ENCODE measurements at regions not wholly inside any gene's neighbourhood (a gene's known extent, or its start where the extent isn't known, plus 50 kb on each side); places are given as distances from the start of the nearest gene placed in this dataset.

DNA sequence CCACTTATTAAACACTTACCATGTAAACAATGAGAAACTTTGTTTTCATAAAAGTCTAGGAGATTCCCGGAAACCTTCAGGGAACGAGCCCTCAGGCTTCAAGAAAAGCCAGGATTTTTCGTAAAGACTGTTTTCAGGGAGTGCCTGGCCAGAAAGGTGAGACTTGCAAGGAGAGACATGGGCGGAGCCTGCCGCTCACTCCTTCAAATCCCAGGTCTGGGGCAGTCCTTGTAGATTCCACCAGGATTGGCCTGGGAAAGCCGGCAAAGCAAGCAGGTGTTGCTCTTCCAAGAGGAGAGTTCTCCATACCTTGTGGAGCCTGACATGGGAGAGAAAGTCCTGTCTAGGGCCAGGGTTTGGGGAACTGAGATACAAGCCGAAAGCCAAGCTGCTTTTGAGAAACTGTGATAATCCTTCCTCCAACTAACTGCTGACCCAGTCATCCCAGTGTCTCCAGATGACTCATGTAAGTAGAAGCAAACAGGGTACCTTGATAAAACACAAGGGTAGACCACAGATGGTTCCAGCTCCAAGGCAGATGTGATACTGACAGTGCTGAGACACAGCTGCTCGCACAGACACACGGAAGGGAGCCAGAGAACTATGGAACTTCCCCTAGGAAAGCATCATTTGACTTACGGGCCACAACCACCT lies 69.4 kb upstream of the NAA20 start:
- DNase-seq: no peak
- Mint-ChIP-seq H3K4me1 (peaks cover 3 to 21% (median 4%) of the 10 kb centered on the region in 3 donors), H3K4me3 (no peak overlapping the region), H3K9me3 (no peaks in the 10 kb centered on the region), H3K36me3 (no peaks in the 10 kb centered on the region), H3K27me3 (no peaks in the 10 kb centered on the region), H3K27ac (no peak overlapping the region)
- ATAC-seq (ENCODE audit: low read depth in 2 of 2): no peak

DNA sequence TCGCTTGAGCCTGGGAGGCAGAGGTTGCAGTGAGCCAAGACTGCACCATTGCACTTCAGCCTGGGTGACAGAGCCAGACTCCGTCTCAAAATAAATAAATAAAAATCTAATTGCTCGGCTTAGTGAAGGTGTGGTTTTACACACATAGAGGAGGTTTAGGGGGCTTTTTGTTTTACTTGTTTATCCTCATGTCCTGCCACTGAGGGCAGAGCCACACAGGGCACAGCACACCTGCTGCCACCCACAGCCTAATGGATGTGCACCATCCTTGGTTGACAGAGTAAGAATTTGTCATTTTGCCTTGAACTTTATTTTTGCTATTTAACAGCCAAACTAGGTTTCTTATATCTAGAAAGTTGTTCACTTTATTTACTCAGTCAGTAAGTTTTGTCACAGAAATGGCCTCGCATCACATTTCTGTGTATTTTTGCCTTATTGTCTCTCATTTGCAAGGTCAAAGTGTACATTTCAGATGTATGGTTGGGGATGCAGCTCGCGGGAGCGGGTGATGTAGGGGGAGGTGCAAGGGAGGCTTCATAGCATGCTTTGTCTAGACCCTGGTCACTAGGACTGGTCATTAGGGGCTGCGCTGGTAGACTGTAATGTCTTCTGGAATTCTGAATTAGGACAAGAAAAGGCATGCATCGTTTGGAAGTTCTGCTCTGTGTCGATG lies 67.8 kb upstream of the NAA20 start:
- H3K36me3 Mint-ChIP-seq: no peaks in the 10 kb centered on the region
- H3K27me3 Mint-ChIP-seq: no peaks in the 10 kb centered on the region
- H3K4me3 Mint-ChIP-seq: no peak overlapping the region
- peaks cover 10 to 22% (median 17%) of the 10 kb centered on the region in 3 donors for H3K4me1 Mint-ChIP-seq
- no peak overlapping the region for H3K27ac Mint-ChIP-seq
- ATAC-seq (ENCODE audit: low read depth in 2 of 2) (no peak), DNase-seq (no peak)
- H3K9me3 Mint-ChIP-seq: no peaks in the 10 kb centered on the region

DNA sequence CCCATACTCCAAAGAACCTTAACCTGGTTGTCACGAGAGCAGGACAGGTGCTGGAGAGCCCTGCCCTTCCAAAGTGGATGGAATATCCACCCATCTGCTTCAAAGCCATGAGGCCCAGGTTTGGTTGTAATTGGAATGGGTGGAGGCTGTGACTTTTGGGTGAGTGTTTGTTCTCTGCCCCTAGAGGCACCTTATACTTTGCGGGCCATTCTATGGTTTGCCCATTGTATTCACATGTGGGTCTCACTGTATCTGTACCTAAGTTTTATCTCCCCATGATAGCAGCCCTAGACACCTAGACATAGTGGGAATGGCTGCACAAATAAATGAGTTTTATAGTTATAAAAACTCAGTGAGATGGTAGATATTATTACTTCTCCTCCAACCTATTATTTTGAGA lies 67.1 kb upstream of the NAA20 start:
- ATAC-seq (ENCODE audit: low read depth in 2 of 2) (no peak), DNase-seq (no peak)
- Mint-ChIP-seq H3K4me1 (peaks cover 11 to 23% (median 23%) of the 10 kb centered on the region in 3 donors), H3K27me3 (no peaks in the 10 kb centered on the region), H3K36me3 (no peaks in the 10 kb centered on the region), H3K27ac (no peak overlapping the region), H3K9me3 (no peaks in the 10 kb centered on the region), H3K4me3 (no peak overlapping the region)

DNA sequence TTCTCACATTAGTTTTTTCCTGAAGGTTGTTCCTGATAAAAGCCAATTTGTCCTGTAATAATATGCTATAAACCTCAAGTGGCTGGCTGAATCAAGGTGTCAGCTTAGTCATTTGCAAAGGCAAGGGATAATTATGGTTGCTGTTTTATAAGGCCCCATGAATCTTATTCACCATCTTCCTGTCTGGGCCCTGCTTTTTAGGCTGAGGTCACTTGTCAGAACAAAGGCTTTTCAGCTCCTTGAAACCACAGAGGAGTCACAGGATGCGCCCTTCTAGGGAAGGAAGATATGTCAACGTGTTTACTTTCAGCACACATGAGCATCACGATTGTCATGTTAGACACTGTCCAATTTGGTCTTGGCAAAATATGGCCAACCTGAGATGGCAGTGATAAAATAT lies 64.8 kb upstream of the NAA20 start:
- H3K4me1 Mint-ChIP-seq: peaks cover 8 to 23% (median 23%) of the 10 kb centered on the region in 3 donors
- no peak overlapping the region for H3K27ac Mint-ChIP-seq
- no peaks in the 10 kb centered on the region for H3K27me3 Mint-ChIP-seq
- H3K4me3 Mint-ChIP-seq: no peak overlapping the region
- H3K9me3 Mint-ChIP-seq: no peaks in the 10 kb centered on the region
- H3K36me3 Mint-ChIP-seq: no peaks in the 10 kb centered on the region
- ATAC-seq (ENCODE audit: low read depth in 2 of 2): no peak
- DNase-seq: no peak

DNA sequence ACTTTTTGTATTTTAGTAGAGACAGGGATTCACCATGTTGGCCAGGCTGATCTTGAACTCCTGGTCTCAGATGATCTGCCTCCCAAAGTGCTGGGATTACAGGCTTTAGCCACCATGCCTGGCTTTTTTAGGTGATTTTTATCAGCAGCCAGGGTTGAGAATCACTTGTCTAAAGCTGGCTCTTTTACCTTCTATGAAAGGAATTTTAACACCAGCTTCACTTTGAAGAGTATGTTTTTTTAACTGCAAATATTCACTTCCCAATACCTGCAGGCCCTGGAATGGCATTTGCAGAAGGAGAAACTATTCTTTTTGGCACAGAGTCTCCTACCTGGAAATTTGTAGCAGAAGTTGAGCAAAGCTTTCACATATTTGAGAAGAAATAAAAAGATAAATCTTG lies 63.6 kb upstream of the NAA20 start:
- DNase-seq (no peak), ATAC-seq (ENCODE audit: low read depth in 2 of 2) (no peak)
- H3K36me3 Mint-ChIP-seq: no peaks in the 10 kb centered on the region
- H3K4me1 Mint-ChIP-seq: peaks cover 8 to 23% (median 23%) of the 10 kb centered on the region in 3 donors
- no peaks in the 10 kb centered on the region for H3K9me3 Mint-ChIP-seq
- H3K4me3 Mint-ChIP-seq: peak overlapping the region in 1 of 8 donors; percentile 39
- H3K27me3 Mint-ChIP-seq: no peaks in the 10 kb centered on the region
- peak overlapping the region in 1 of 6 donors; percentile 66 for H3K27ac Mint-ChIP-seq

DNA sequence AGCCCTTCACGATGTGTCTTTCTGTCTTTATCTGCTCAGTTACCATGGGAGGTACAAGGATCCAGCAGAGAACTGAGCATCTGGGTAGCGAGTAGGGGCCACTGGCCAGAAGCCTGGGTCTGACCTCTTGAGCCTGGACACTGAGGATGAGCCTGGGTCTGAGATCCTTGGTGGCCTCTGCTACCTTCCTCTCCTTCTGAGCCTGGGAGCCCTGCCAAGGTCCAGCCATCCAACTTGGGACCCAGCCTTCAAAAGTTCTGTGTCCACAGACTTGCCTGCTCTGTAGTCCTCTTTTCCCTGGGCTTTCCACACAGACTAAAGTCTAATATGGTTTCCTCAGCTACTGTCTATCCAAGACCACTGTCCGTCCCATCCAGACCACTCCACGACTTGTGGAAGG lies 60.2 kb upstream of the NAA20 start:
- DNase-seq (no peak), ATAC-seq (ENCODE audit: low read depth in 2 of 2) (no peak)
- peaks cover 13 to 23% (median 23%) of the 10 kb centered on the region in 3 donors for H3K4me1 Mint-ChIP-seq
- no peak overlapping the region for H3K27ac Mint-ChIP-seq
- H3K4me3 Mint-ChIP-seq: no peak overlapping the region
- no peaks in the 10 kb centered on the region for H3K36me3 Mint-ChIP-seq
- peaks cover 0 to 5% (median 0%) of the 10 kb centered on the region in 7 donors for H3K9me3 Mint-ChIP-seq
- no peaks in the 10 kb centered on the region for H3K27me3 Mint-ChIP-seq

DNA sequence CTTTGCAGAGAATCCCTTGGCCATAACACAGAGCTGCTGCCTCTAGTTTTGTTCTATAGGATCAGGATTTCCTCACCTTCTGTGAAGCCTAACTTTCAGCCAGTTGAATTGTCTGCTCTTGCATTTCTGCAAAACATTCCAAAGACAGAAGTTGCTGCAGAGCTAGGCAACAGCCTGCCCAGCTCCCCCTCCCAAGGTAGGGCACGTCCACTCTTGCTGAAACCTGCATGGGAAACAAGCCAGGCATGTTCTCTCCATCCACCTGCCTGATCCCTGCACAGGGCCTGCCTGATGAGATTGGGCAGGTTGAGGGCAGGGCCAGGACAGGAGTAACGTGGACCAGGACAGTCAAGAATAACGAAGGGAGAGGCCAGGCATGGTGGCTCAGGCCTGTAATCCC lies 58.9 kb upstream of the NAA20 start:
- ATAC-seq (ENCODE audit: low read depth in 2 of 2): no peak
- no peak for DNase-seq

DNA sequence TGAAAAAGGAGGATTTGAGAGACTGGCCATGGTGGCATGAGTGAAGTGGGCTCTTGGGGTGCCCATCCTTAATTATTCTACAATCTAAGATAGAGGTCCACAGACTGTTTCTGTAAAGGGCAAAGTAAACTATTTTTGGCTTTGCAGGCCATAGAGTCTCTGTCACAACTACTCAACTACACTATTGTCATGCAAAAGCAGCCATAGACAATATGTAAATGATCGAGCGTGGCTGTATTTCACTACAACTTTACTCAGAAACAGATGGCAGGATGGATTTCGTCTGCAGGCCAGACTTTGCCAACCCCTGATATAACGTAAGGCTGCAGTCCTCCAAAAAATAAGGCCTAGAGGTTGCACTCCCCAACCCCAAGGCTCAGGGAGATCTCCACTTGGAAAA lies 58.2 kb upstream of the NAA20 start:
- Mint-ChIP-seq H3K4me1 (peaks cover 7 to 9% (median 9%) of the 10 kb centered on the region in 3 donors), H3K27ac (peak overlapping the region in 1 of 6 donors; percentile 66), H3K36me3 (no peaks in the 10 kb centered on the region), H3K9me3 (peaks cover 0 to 5% (median 0%) of the 10 kb centered on the region in 7 donors), H3K27me3 (no peaks in the 10 kb centered on the region), H3K4me3 (no peak overlapping the region)
- no peak for ATAC-seq (ENCODE audit: low read depth in 2 of 2)
- no peak for DNase-seq

More for the DNA sequence above, 58.9 kb upstream of the NAA20 start:
- Mint-ChIP-seq H3K4me1 (peaks cover 13 to 14% (median 13%) of the 10 kb centered on the region in 3 donors), H3K27me3 (no peaks in the 10 kb centered on the region), H3K4me3 (no peak overlapping the region), H3K27ac (no peak overlapping the region), H3K9me3 (peaks cover 0 to 5% (median 0%) of the 10 kb centered on the region in 7 donors), H3K36me3 (no peaks in the 10 kb centered on the region)

DNA sequence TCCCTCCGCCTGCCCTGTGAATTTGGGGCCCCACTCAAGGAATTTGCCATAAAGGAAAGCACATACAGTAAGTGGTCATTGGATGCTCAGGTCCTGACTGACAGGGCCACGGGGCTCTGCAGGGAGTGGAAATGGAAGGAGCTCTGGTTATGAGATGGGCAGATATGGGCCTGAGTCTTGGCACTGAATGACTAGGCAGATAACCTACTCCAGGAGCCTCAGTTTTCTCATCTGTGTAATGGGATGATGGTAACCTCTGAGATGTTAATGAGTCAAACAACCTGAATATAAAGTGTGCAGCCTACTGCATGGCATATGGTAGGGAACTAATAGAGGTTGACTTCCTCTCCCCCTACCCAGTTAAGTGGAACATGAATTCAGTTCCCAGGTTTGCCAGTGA lies 56.4 kb upstream of the NAA20 start:
- H3K27ac Mint-ChIP-seq: peak overlapping the region in 1 of 6 donors; percentile 65
- peaks cover 0 to 5% (median 0%) of the 10 kb centered on the region in 3 donors for H3K4me1 Mint-ChIP-seq
- H3K27me3 Mint-ChIP-seq: no peaks in the 10 kb centered on the region
- H3K36me3 Mint-ChIP-seq: no peaks in the 10 kb centered on the region
- DNase-seq (no peak), ATAC-seq (ENCODE audit: low read depth in 2 of 2) (no peak)
- H3K4me3 Mint-ChIP-seq: no peak overlapping the region
- peaks cover 0 to 5% (median 0%) of the 10 kb centered on the region in 7 donors for H3K9me3 Mint-ChIP-seq

DNA sequence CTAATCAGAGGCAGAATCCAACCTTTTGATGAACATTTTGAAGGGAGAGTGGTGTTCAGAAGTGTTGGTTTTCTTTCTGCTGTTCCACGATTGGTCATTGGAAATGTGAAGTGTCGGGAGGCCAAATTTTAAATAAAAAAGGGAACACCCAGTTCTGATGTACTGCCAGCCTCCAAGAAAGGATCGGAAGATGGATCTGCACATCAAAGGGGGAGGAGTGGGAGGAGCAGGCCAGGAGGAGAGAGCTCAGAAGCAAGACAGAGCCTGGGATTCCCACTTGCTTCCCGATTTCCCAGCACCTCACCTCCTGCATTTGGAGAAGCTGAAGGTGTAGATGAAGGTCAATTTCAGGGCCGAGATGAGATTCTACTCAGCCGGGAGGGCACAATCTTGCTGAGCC lies 55.9 kb upstream of the NAA20 start:
- H3K9me3 Mint-ChIP-seq: peaks cover 0 to 5% (median 0%) of the 10 kb centered on the region in 7 donors
- H3K36me3 Mint-ChIP-seq: no peaks in the 10 kb centered on the region
- DNase-seq: no peak
- peaks cover 0 to 5% (median 0%) of the 10 kb centered on the region in 3 donors for H3K4me1 Mint-ChIP-seq
- H3K27me3 Mint-ChIP-seq: no peaks in the 10 kb centered on the region
- ATAC-seq (ENCODE audit: low read depth in 2 of 2): no peak
- peak overlapping the region in 1 of 8 donors; percentile 25 for H3K4me3 Mint-ChIP-seq
- no peak overlapping the region for H3K27ac Mint-ChIP-seq

DNA sequence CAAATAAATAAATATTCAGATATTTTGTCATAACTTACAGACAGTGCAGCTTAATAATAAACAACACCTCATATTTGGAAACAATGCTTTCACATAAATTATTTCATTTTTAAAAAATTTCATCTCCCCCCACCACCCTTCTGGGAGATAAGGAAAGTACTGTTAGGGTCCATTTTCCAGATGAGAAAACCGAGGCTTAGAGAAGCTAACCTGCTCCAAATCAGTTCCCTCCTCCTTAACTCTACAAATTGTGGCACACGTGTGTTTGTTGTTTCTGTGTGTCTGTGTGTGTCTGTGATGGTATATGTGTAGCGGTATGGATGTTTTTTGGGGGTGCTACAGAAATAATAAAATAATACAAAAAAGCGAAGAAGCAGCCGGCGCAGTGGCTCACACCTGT lies 54.2 kb upstream of the NAA20 start:
- ATAC-seq (ENCODE audit: low read depth in 2 of 2): no peak
- no peak overlapping the region for H3K27ac Mint-ChIP-seq
- DNase-seq: no peak
- H3K4me1 Mint-ChIP-seq: peaks cover under 1 to 5% (median under 1%) of the 10 kb centered on the region in 3 donors
- no peaks in the 10 kb centered on the region for H3K36me3 Mint-ChIP-seq
- H3K9me3 Mint-ChIP-seq: peaks cover 0 to 5% (median 0%) of the 10 kb centered on the region in 7 donors
- no peaks in the 10 kb centered on the region for H3K27me3 Mint-ChIP-seq
- peak overlapping the region in 1 of 8 donors; percentile 68 for H3K4me3 Mint-ChIP-seq

DNA sequence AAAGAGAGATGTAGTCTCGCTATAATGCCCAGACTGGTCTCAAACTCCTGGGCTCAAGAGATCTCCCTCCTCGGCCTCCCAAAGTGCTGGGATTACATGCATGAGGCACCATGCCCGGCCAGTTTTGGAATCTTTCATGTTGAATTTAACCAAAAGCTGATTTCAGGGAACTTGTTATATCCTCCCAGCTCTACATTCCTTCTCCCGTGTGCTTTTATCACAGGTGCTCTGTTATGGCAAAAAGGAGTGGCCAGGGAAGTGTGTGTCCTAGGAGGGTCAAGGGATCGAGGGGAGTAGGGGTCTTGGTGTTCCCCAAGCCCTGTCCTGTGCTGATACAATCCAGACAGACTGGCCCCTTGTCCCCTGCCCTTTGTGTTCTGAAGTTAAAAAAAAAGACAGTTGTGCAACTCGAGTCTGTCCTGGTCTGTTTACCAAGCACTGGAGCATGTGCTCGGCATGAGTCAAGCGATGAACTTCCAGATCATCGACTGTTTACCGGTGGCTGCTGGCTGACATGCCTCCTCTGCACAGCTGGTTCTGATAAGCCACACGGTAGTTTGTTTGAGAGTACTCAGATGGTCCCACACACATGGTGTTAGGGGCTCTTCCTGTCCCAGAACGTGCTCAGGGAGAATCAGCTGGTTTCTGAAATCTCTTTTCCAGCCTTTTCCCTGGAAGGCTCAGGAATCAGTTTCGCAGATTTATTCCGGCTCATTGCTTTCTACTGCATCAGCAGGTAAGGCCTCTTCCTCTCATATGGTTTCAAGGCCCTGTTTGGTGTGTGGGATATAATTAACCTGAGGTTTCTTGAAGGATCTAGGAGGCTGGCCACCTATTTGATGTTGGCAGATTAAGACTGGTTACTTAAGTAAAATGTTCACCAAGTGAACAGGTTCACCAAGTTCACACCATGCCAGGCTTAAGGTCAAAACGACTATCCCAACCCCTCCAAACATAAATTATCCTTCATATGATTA lies 52.6 kb upstream of the NAA20 start:
- Mint-ChIP-seq H3K4me1 (peaks cover 5 to 14% (median 9%) of the 10 kb centered on the region in 3 donors), H3K27ac (peak overlapping the region in 2 of 6 donors; percentile 7 to 73), H3K4me3 (no peak overlapping the region), H3K36me3 (no peaks in the 10 kb centered on the region), H3K27me3 (peaks cover 0 to 4% (median 0%) of the 10 kb centered on the region in 3 donors), H3K9me3 (peaks cover 0 to 1% (median 0%) of the 10 kb centered on the region in 7 donors)
- DNase-seq (no peak), ATAC-seq (ENCODE audit: low read depth in 2 of 2) (no peak)

DNA sequence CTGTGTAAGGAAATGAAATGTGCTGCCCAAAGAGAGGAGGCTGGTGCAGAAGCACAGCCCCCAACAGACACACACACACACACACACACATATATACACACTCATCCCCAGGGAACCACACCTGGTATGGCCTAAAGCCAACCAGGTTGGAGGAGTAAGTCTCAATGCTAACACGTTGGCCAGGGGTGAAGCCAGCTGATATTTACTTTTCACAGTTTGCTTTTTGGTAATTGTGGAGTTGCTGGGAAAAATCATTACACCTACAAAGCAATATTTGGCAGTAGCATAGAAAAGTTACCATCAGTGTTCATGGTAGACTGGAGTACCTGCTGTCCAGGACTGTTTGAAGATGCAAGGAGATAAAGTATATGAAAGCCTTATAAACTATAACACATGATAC lies 50.3 kb upstream of the NAA20 start:
- Mint-ChIP-seq H3K4me1 (peaks cover 4 to 14% (median 9%) of the 10 kb centered on the region in 3 donors), H3K27ac (no peak overlapping the region), H3K27me3 (peaks cover 0 to 4% (median 0%) of the 10 kb centered on the region in 3 donors), H3K36me3 (no peaks in the 10 kb centered on the region), H3K9me3 (no peaks in the 10 kb centered on the region), H3K4me3 (no peak overlapping the region)
- DNase-seq (no peak), ATAC-seq (ENCODE audit: low read depth in 2 of 2) (no peak)
